HG03342 (cell line): ENCODE measurements at regions not wholly inside any gene's neighbourhood (a gene's known extent, or its start where the extent isn't known, plus 50 kb on each side); places are given as distances from the start of the nearest gene placed in this dataset.
"Not testable (repeated sequence)": the region's sequence is repeated elsewhere in the genome, so short reads cannot be mapped to it uniquely, and the experiment has no call there.

Experiments used
- ATAC-seq: cut with Tn5 transposase; IDR thresholded peaks from one replicate; pipeline ENCODE4 v1.9.1; 2021; ENCODE audit warnings: mild to moderate bottlenecking, moderate library complexity; ENCODE audit not compliant: unreplicated experiment

DNA sequence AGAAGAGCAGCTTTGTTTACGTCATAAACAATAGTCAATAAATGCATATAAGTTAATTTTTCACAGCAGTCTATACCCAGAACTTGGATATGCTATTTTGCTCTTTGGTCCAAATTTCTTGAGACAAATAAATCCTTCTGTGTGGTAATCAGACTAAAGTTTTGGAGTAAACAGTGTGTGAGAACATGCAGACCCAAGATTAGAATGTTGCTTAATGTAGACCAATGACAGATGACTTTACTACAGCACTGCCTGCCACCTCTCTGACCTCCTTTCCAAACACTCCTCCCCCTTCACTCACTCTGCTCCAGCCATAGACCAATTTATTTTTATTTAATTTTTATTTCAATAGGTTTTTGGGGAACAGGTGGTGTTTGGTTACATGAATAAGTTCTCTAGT, 115.3 kb upstream of the TANK start:
- no peak for ATAC-seq

DNA sequence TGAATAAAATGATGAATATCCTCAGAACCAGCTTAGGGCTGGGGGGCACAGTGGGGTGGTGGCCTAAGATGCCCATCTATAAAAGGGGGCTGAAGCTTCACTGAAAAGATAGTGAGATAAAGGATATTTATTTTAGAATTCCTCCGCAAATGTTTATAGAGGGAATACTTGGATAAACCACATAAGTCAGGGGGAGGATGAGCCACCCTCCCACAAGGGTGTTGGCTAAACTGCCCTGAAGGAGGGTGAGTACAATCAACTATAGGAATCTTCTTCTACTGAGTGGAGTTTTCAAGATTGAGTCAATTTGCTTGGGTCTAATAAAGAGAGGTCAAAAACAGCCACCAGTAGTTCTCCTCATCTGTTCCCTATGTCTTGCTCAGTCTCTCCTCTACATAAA, 114.5 kb upstream of the TANK start:
- no peak for ATAC-seq

DNA sequence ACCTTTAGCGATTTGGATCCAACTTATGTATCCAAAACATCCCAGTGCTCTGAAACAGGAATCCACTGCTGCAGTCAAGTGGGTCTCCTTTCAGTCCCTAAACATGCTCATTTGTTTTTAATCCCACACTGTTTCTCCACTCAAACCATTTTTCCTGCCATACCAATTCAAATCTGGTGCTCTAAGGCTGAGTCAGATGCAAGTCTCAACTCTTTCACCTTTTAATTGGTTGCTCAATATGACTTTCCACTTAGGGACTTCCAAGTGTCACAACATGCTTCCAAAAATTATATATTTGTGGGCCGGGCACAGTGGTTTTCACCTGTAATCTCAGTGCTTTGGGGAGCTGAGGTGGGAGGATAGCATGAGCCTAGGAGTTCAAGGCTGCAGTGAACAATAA, 113.4 kb upstream of the TANK start:
- ATAC-seq = no peak

DNA sequence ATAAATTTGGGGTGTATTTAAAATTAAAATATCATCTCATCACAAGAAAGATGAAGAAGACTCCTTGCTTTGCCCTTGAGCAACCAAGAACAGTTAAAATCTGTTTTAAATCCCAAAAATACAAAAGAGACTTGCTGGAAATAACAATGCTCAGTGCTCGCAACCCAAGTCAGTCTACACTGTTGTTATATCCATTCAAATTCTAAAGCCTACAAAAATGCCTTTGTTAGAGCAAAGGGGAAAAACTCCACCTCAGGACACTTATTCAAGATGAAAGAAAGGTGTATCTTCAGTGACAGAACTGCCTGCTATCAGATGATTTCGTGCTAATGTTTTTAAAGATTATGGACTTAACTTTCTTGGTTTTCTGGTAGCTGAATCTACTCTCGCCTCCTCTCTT, 111.9 kb upstream of the TANK start:
- ATAC-seq = no peak

DNA sequence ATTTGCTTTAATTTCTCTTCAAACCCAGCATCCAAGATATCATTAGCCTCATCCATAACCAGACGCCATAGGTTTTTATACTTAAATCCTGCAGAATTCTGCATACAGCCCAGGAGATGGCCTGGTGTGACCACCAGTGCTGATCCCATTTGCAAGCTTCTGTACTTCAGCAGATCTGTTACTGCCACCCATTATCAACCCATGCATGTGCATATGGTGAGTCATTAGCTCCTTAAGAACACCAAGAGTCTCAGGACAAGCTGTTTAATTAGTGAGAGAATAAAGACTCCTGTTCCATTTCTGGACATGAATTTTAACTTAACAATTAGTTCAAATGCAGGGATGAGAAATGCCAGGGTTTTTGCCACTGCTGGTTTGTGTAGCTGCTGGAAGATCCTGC, 110.7 kb upstream of the TANK start:
- ATAC-seq = no peak

DNA sequence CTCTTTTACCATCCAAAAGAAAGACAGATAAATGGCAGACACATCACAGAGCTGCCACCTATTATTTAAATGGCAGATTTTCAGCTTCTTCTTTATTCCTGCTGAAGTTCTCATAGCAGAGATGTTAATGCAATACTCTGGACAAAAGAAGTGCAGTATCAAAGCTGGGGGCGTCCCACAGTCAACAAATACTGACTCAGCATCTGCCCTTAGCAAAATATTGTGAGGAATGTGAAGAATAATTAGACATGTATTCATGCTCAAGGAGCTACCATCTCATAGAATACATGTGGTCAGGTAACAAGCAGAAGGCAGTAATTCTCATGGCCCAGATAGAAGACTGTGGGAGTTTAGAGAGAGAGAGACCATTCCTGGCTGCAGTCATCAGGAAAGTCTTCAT, 108.0 kb upstream of the TANK start:
- ATAC-seq = no peak

DNA sequence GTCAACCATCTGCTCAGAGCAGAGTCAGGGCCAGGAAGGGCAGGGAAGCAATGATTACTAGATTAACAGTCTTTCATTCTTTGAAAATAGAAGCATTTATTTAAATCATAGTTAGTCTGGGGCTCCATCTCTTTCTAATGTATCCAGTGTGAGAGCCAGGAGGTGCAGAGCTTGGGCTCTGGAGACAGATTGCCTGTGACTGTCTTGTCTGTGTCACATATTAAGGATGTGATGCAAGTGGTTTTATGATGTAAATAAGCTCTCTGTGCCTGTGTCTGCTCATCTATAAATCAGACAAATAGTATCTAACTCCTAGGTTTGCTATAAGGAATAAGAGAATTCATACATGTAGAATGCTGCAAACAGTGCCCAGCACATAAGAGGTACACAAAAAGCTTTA, 104.9 kb upstream of the TANK start:
- ATAC-seq = no peak

DNA sequence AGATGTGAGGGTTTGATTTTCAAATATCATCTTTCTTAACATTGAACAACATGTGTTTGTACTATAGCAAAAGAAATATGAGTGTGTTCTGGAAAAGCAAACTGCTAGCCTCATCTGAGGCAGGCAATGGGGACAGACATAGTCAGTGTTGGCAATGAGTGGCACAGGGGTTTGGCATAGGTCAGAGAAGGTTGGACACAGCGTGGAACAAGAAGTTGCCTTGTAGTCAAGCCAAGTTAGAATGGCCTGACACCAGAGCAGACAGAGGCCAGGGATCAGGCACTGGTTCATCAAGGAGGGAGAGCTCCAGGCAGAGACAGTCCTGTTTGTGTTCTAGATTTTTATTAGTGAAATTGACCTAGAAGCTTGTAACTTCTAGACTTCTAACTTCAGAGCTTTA, 100.8 kb upstream of the TANK start:
- no peak for ATAC-seq

DNA sequence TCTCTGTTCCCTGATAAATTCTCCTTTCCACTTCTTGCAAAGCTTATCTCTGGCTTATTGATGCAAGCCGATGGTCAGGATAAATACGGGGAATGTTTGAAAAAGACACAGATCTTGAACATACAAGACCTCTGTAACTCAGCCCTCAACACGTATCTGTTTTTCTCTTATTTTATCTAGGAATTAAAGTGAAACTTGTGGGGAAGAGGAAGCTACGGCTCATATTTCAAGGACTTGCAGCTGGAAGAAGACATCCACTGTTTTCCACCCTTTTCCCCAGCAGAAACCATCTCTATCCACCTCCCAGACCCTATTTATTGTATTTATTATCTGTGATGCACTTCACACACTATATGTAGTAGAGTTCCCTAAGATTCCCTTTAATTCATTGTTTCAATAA, 98.4 kb upstream of the TANK start:
- no peak for ATAC-seq

DNA sequence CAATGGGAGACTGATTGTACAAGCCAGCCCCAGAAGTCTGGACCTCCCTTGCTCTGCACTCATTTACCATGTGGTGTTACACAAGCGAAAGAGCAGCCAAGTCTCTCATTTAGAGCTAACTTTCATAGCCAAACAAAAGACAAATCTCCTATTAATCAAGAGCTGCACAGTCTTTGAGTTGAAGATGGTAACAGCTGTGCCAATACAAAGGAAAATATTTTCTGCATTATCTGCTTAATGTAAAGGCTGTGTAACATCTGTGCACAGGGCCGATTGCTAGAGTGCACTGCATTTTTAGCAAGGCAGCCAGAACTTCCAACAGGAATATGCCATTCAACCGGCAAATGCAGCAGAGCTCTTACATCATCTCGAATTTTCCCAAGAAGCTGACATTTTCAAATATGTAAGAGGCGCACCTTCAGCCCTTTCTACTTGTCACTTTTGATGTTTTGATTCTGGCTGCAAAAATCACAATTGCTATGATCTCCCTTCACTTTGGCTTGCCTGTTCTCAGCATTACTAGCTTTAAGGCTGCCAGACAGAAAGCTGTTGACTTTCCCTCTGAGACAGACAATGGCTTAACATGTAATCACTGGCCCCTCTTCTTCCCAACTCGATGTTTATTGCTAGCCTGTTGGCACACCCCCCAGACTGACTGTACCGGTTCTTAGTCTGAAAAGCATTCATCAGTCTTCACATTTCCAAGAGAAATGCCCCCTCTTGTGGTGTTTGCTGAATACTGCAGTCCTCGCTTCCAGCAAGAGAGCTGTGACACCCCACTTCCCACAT, 96.9 kb upstream of the TANK start:
- peak; percentile 89 for ATAC-seq

DNA sequence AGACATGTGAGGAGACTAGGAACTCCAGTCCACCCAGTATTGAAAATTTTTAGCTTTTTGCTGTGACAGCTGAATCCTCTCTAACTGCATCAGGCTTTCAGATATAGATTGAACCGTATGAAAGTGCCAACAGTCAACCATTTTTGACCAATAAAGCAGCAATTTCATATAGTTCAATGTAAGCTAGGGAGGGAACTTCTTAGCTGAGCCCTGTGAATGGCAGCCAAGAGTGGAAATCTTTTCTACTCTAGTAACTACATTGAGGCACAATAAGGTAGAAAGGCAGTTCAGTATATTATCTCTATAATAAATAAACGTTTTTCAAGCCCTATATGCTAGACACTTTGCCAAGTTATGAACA, 96.3 kb upstream of the TANK start:
- peak; percentile 31 for ATAC-seq

DNA sequence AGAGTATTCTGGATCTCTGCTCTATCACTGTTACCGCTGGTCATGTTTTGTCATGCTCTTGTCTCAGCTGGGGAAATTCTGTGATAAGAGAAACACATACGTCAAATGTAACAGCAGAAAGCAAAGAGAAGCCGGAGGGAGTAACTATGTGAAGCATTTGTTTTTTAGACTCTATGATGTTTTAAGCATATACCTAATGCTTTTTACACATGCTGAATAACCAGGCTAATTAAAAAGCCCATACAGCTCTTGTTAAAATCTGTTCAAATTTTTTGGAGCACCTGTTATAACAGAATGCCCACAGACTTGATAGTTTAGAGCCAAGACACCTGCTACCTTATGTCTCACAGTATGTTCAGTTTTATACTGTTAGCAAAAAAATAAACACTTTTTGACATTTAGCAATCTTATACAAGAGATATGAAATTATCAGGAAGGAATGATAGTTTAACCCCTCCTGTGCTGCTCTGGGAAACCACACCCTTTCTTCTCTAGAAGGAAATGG, 92.3 kb upstream of the TANK start:
- no peak for ATAC-seq

DNA sequence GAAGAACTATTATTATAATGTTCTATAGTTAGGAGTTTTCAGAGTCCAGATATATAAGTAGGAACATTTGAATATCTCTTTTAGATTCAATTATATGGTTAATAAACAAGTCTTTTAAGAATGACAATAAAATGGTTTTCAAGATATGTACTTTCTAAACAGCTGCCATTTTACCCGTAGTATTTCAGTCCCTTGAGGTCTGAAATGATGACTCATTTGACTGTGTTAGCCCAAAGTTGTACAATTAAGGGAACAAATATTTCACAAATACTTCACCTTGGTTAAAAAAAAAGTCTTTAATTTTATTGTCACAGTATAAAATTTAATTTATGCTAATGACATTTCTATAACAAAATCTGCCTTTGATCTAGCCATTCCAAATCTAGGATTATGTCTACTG, 91.6 kb upstream of the TANK start:
- ATAC-seq = no peak

DNA sequence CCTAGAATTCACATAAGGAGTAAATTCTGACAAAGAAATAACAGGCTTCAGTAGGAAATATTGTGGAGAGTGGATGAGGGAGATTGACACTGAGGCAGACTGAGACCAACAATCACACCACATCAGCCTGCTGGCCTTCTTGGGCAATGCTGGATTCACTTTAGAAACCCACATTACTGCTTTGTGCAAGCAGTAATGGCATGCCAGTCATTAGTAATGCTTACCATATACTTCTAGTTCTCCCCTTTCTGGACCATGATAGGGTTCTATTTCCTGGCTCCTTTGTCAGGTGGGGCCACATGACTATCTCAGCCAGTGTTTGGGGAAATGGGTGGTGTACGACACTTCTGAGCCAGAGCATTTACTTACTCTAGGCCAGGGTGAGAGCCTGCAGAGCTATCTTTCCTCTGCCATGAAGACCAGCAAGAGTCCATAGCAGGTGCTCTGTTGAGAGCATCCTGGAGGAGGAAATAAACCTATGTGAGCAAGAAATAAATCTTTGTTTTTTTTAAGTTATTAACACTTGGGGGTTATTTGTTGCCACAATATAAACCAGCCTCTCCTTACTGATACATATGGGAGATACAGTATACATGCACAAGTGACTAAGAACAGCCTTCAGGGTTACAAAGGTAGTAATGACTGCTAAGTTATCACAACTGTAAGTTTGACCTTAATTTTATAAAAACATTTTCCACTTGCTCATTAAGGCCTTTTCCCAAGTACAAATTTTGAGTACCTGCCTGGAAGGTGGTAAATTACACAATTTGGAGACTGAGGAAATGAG, 89.3 kb upstream of the TANK start:
- no peak for ATAC-seq

DNA sequence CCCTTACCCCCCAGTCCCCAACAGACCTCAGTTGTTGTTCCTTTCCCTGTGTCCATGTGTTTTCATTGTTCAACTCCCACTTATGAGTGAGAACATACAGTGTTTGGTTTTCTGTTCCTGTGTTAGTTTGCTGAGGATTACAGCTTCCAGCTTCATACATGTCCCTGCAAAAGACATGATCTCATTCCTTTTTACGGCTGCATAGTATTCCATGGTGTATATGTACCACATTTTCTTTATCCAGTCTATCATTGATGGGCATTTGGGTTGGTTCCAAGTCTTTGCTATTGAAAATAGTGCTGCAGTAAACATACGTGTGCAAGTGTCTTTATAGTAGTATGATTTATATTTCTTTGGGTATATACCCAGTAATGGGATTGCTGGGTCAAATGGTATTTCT, 87.8 kb upstream of the TANK start:
- not testable (repeated sequence) for ATAC-seq

DNA sequence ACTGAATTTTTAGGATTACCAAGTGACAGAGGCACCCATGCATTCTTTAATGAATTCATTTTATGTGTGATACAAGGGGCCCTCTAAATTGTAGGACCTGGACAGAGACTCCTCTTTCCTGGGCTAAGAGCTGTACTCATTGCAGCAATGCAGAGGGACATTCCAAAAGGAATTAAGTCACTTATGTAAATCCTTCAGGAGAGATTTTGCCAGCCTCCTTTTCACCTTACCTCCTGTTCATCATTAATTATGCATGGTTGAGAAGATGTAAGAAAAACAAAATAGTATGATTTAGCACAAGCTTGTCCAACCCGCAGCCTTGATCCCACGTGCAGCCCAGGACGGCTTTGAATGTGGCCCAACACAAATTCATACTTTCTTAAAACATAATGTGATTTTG, 84.5 kb upstream of the TANK start:
- ATAC-seq = no peak

DNA sequence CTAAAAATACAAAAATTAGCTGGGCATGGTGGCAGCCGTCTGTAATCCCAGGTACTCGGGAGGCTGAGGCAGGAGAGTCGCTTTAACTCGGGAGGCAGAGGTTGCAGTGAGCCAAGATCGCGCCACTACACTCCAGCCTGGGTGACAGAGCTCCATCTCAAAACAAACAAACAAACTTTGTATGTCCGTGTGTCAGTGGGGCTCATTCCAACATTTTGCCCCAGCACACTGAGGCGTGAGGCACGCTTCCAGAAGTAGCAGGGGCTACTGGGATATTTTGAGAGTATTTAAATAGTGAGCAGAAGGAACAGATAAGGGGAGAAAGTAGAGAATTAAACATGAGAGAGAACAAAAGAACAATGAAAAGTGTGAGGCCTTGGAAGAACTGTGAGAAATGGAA, 83.3 kb upstream of the TANK start:
- ATAC-seq = no peak

DNA sequence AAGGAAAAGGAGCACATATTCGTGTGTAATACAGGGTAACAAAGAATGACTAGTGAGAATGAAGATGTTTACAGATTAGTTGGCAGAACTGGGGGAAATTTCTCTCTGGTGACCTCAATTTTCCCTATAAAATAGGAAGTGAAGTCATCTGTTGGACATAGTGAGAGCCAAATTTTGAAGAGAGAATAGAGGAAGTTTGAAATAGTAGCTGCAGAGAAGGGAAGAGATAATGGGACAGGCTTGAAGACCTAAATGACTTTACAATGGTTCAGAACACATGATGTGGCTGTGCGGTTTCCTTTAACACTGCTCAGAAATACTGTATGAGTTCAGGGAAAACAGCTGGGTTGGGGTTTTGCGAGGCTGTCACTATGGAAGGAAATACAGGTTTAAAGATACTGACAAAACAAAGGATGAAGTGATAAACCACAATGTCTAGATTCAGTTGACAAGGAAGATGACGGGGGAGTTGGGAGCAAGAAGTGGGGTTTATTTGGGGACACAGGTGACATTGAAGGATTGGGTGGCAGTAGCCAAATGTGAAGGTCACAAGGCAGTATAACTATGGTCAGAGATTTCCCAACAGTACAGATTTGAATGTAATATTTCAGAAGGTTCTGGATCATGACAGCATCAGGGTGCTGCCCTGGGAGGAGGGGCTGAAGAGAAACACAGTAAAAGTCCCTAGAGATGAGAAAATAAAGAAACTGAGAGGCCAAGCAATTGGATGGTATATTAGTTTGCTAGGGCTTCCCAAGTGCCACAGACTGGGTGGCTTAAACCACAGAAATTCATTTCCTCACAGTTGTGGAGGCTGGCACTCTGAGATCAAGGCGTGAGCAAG, 82.6 kb upstream of the TANK start:
- ATAC-seq = peak; percentile 94

DNA sequence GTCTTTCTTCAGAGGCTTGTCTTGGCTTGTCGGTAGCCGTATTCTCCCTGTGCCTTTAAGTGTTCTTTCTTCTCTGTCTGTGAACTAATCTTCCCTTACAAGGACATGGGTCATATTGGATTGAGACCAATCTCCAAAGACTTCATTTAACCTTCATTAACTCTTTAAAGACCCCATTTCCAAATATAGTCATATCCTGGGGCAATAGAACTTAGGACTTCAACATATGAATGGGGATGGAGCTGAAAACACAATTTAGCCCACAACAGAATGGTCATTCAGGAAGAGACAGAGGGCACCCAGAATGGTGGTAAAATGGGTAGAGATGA, 82.1 kb upstream of the TANK start:
- no peak for ATAC-seq

DNA sequence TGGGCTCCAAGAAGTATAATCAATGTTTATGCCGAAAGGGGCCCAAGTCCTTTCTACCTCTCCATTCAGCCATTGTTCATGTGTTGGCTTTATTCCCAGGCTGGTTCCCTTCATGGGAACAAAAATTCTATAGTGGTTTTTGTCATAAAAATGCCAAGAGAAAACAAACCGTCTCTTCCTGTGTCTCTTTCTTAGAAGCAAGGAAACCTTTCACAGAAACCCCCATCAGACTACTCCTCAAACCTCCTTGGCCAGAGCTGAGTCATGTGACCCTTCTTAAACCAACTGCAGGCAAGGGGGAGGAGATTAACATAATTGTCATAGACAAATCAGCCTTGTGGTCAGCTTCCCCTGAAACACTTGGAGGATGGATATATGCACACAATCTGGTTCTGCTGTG, 75.1 kb upstream of the TANK start:
- ATAC-seq = no peak

DNA sequence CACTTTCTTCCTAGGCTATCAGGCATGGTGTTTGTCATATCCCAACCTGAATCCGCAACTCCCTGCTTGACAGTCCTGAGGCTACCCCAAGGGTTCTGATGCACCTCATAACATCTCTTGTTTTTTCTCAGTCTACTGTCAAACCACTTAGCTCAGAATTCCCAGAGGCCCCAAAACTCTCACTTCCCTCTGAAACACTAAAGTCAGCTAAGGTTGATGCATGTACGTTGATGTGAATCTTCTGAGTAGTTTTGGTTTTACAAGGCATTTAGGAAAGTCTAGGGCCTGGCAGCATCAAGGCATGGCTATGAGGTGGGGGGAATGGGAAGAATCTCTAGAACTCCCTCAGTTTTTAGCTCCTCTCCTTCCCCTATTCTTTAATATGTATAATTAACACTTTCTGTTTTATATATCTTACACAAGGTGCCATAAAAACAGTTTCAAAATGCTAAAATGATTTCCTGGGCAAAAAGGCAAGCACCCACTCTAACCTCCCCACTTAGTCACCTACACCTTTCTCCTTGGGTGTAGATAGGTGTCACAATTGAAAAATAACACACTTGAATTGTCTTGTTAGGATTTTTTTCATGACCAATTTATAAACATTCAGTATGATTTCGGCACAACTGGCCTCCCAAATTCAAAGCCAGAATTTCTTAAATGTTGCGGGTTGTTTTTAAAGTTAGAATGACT, 71.4 kb upstream of the TANK start:
- peak; percentile 83 for ATAC-seq
